Stimulated activated CD8-positive, alpha-beta memory T cell treated with anti-CD3 and anti-CD28 coated beads, Interleukin-12 subunit alpha, Interleukin-12 subunit beta, amount 100 ng/mL, for 24 hours (primary cell): ENCODE measurements at regions not wholly inside any gene's neighbourhood (a gene's known extent, or its start where the extent isn't known, plus 50 kb on each side); places are given as distances from the start of the nearest gene placed in this dataset.
"Not testable (repeated sequence)": the region's sequence is repeated elsewhere in the genome, so short reads cannot be mapped to it uniquely, and the experiment has no call there.

Experiments
- DNase-seq: peaks from one replicate; pipeline ENCODE4 v3.0.0-alpha.2; 2020; ENCODE audit errors: extremely low read depth

DNA sequence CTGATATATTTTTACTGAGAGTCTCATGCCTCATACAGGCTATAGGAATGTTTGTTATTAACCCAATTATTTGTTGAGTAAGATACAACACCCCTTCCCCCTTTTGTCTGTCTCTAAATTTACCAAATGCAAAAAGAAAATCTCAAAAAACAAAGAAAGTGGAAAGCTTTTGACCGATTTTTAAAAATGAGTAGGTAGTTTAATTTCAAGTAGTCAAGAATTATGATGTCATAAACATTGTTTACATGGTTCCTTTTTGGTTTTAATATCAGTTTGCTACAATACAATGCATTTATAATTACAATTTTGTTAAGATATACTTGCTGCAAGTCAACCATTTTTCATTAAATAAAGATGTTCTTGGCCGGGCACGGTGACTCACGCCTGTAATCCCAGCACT lies 84.7 kb upstream of the HMGA2 start:
- DNase-seq, result no peak

GRCh38 chr12:65740506-65740872 lies 83.8 kb upstream of the HMGA2 start:
- DNase-seq, result no peak

DNA sequence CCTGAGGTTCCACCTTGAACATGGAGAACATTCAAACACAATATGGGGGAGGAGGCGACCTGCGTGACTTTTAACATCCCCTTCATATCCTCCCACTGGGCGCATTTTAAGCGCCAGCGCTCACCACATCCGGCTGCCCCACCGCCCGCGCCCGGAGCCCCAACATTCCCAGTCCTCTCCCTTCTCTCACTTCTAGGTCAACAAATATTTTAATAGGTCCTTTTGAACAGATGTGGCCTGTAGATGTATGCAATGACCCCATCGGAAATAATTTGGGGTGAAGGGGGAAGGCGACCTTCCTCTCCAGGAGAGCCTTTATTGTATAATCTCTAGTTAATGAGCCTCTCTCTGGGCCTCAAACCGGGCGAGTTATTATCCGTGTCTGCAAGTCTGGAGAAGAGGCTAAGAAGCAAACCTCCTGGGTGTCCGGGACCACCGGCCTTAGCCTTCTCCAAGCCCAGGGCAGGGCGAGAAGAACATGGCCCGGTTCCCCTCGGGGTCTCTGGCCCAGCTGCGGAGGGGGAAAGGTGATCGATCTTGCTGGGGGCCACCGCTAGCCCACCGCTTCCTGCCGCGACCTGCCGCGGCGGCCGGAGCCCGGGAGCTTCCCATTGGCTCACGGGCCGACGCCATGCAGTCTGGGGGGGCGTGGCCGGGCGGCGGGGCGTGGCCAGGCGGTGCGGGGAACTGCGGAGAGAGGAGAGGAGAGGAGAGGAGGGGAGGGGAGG lies 83.2 kb upstream of the HMGA2 start:
- peak; percentile 37 for DNase-seq

GRCh38 chr12:65741656-65742017 lies 82.6 kb upstream of the HMGA2 start:
- DNase-seq, result no peak

- DNase-seq, result no peak
Observed at GRCh38 chr12:65742018-65743010, 82.0 kb upstream of the HMGA2 start.

DNA sequence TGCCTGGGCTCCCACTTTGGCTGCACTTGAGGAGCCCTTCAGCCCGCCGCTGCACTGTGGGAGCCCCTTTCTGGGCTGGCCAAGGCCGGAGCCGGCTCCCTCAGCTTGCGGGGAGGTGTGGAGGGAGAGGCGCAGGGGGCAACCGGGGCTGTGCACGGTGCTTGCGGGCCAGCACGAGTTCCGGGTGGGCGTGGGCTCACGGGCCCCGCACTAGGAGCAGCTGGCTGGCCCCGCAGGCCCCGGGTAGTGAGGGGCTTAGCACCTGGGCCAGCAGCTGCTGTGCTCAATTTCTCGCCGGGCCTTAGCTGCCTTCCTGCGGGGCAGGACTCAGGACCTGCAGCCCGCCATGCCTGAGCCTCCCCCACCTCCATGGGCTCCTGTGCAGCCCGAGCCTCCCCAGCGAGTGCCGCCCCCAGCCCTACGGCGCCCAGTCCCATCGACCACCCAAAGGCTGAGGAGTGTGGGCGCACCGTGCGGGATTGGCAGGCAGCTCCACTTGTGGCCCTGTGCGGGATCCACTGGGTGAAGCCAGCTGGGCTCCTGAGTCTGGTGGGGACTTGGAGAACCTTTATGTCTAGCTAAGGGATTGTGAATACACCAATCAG lies 79.9 kb upstream of the HMGA2 start:
- not testable (repeated sequence) for DNase-seq

DNA sequence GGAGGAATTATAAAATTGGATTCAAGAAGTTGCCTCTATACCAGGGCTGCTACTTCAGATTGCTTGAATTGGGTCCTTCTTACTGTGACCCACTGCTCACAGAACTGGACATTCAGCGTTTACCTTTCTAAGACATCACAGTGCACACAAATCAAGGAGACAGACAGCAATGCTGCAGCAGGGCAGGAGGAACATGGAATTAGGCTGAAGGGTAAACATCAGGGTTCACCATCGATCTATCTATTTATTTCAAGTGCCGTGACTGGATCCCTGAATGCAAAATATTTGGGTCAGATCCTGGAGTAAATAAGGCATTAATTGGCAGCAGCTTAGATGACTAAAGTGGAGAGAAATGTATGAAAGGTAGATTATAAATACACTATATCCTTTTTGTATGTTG lies 76.9 kb upstream of the HMGA2 start:
- DNase-seq, result no peak

DNA sequence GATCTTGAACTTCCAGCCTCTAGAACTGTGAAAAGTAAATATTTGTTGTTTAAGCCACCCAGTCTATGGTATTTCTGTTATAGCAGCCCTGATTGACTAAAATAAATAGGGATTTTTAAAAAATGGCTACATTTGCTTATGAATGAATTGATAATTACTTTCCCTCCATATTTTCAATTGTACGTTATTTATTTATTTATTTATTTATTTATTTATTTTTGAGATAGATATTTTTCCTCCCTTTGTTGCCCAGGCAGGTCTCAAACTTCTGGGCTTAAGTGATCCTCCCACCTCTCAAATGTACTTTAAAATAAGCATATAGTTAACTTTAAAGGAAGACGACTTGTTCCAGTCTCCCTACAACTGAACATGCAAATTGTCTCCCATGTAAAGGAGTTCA lies 76.0 kb upstream of the HMGA2 start:
- no peak for DNase-seq

GRCh38 chr12:65754290-65754689 lies 70.0 kb upstream of the HMGA2 start:
- no peak for DNase-seq

GRCh38 chr12:65754744-65755595 lies 69.3 kb upstream of the HMGA2 start:
- no peak for DNase-seq

GRCh38 chr12:65755596-65755978 lies 68.7 kb upstream of the HMGA2 start:
- DNase-seq, result no peak

- no peak for DNase-seq
Observed at GRCh38 chr12:65756267-65756666, 68.0 kb upstream of the HMGA2 start.

- no peak for DNase-seq
Observed at GRCh38 chr12:65756956-65757511, 67.2 kb upstream of the HMGA2 start.

DNA sequence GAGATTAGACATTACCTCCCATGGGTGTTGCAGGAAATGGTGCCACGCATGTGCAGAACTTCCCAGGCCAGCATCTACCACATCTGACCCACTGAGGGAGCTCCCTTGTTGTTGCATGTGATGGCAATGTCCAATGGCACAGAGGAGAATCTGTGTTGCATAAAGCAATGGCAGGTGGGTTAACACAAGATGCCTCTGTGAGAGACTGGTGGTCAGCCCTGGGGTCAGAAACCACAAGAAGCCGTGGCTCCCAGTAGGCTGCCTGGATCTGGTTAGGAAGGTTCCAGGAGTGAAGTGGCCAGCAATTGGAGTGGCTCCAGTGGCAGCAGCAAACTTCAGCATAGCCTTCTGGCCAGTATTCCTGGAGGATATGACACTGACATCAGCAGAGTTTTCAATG lies 65.9 kb upstream of the HMGA2 start:
- DNase-seq, result no peak

- DNase-seq, result no peak
Observed at GRCh38 chr12:65759735-65760134, 64.5 kb upstream of the HMGA2 start.

GRCh38 chr12:65761301-65761700 lies 63.0 kb upstream of the HMGA2 start:
- DNase-seq, result no peak

- no peak for DNase-seq
Observed at GRCh38 chr12:65764325-65764724, 60.0 kb upstream of the HMGA2 start.

GRCh38 chr12:65765436-65765813 lies 58.9 kb upstream of the HMGA2 start:
- no peak for DNase-seq

DNA sequence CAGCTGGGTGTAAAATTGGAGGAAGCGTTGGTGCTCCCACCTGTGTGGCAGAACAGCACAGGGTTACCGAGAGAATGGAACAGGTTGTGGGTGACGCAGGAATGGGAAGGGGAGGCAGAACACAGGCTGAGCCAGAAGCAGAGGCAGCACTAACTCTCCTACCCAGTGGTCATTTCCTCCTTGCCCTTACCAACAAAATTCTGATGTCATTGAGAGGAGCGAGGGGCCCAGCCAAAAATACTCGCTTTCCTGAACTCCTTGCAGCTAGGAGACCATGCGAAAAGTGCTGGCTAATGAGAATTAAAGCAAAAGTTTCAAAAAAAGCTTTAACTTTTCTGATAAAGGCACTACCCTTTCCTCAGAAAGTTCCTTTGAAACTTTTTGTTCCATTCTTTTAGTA lies 54.4 kb upstream of the HMGA2 start:
- no peak for DNase-seq
